ENCODE measurements at regions not wholly inside any gene's neighbourhood (a gene's known extent, or its start where the extent isn't known, plus 50 kb on each side); places are given as distances from the start of the nearest gene placed in this dataset.
"Not testable (repeated sequence)": the region's sequence is repeated elsewhere in the genome, so short reads cannot be mapped to it uniquely, and the experiment has no call there.

DNA sequence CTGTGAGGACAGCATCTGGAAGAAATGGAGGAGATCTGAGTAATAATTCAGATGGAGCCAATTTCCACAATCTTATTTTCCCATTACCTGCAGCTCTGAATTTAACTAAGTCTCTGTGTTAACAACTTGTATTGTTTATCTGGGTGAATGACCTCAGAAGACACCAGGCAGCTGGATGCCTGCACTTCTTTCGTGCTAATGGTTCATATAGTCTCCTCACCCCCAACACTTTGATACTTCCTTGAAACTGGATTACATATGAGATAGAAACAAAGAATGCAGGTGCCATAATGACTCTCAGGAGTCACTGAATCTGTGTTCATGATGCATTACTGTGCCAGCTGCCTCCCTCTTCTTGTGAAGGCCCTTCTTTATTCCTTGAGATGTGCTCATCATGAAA, 125.6 kb upstream of the VPREB1 start:
- intact Hi-C loops (cut with DNase I), result no loop called here

GRCh38 chr22:22117864-22118544, 126.6 kb upstream of the VPREB1 start:
- H3K4me1 ChIP-seq; DNase-seq; H3K9me3 ChIP-seq; H3K36me3 ChIP-seq; H3K27ac ChIP-seq; intact Hi-C loops (cut with DNase I): not testable (repeated sequence)
- H3K4me3 ChIP-seq, result peak overlapping the region in 2 of 4 donors; percentile 19 to 27
- peaks cover 0 to 26% (median 6%) of the 10 kb centered on the region in 3 donors for H3K27me3 ChIP-seq
- 42 to 49% methylated on average over 54 of the region's 54 CpGs for WGBS, 2 donors

More for the DNA sequence above, 125.6 kb upstream of the VPREB1 start:
- H3K4me1 ChIP-seq, result peaks cover 0 to 3% (median 0%) of the 10 kb centered on the region in 4 donors
- 67 to 73% methylated on average over 1 of the region's 1 CpG for WGBS, 2 donors
- no peaks in the 10 kb centered on the region for H3K36me3 ChIP-seq
- H3K27me3 ChIP-seq, result peaks cover 0 to 26% (median 6%) of the 10 kb centered on the region in 3 donors
- no peak overlapping the region for H3K27ac ChIP-seq
- TF ChIP-seq CTCF (IDR thresholded peaks at IDR 0.05) (no peak), POLR2A (IDR thresholded peaks at IDR 0.05) (no peak), POLR2AphosphoS5 (IDR thresholded peaks at IDR 0.05) (no peak), EP300 (IDR thresholded peaks at IDR 0.05) (no peak)
- no peak overlapping the region for H3K4me3 ChIP-seq
- H3K9me3 ChIP-seq, result no peaks in the 10 kb centered on the region
- no peak for DNase-seq

GRCh38 chr22:22116997-22117770, 127.4 kb upstream of the VPREB1 start:
- H3K27me3 ChIP-seq, result peaks cover 0 to 26% (median 6%) of the 10 kb centered on the region in 3 donors
- 77 to 83% methylated on average over 41 to 43 of the region's 44 CpGs for WGBS, 2 donors
- H3K27ac ChIP-seq; H3K4me1 ChIP-seq; H3K9me3 ChIP-seq; H3K36me3 ChIP-seq; intact Hi-C loops (cut with DNase I); DNase-seq: not testable (repeated sequence)
- H3K4me3 ChIP-seq, result peak overlapping the region in 2 of 4 donors; percentile 19 to 27

GRCh38 chr22:22113701-22114100, 130.9 kb upstream of the VPREB1 start:
- Histone ChIP-seq H3K4me3 (no peak overlapping the region), H3K27me3 (peaks cover 0 to 17% (median 6%) of the 10 kb centered on the region in 3 donors), H3K27ac (no peak overlapping the region), H3K9me3 (no peaks in the 10 kb centered on the region), H3K4me1 (peaks cover 0 to 3% (median 0%) of the 10 kb centered on the region in 4 donors), H3K36me3 (no peaks in the 10 kb centered on the region)
- no peak for DNase-seq
- intact Hi-C loops (cut with DNase I), result no loop called here
- no peak for TF ChIP-seq POLR2AphosphoS5 (IDR thresholded peaks at IDR 0.05)
- no peak for TF ChIP-seq CTCF (IDR thresholded peaks at IDR 0.05)
- no peak for TF ChIP-seq POLR2A (IDR thresholded peaks at IDR 0.05)
- no peak for TF ChIP-seq EP300 (IDR thresholded peaks at IDR 0.05)

- H3K4me3 ChIP-seq, result no peak overlapping the region
- H3K27ac ChIP-seq, result no peak overlapping the region
- DNase-seq, result no peak
- no peaks in the 10 kb centered on the region for H3K9me3 ChIP-seq
- H3K36me3 ChIP-seq, result no peaks in the 10 kb centered on the region
- H3K27me3 ChIP-seq, result peaks cover 0 to 7% (median 0%) of the 10 kb centered on the region in 3 donors
- TF ChIP-seq POLR2AphosphoS5 (IDR thresholded peaks at IDR 0.05) (no peak), CTCF (IDR thresholded peaks at IDR 0.05) (no peak), EP300 (IDR thresholded peaks at IDR 0.05) (no peak)
- intact Hi-C loops (cut with DNase I), result no loop called here
- H3K4me1 ChIP-seq, result no peaks in the 10 kb centered on the region
- 89 to 91% methylated on average over 4 of the region's 4 CpGs for WGBS, 2 donors
These were observed 130.1 kb upstream of the TOP3B start for GRCh38 chr22:22112533-22113294.

Measured in sigmoid colon (tissue), 6 donors.